ENCODE measurements at regions not wholly inside any gene's neighbourhood (a gene's known extent, or its start where the extent isn't known, plus 50 kb on each side); places are given as distances from the start of the nearest gene placed in this dataset.

DNA sequence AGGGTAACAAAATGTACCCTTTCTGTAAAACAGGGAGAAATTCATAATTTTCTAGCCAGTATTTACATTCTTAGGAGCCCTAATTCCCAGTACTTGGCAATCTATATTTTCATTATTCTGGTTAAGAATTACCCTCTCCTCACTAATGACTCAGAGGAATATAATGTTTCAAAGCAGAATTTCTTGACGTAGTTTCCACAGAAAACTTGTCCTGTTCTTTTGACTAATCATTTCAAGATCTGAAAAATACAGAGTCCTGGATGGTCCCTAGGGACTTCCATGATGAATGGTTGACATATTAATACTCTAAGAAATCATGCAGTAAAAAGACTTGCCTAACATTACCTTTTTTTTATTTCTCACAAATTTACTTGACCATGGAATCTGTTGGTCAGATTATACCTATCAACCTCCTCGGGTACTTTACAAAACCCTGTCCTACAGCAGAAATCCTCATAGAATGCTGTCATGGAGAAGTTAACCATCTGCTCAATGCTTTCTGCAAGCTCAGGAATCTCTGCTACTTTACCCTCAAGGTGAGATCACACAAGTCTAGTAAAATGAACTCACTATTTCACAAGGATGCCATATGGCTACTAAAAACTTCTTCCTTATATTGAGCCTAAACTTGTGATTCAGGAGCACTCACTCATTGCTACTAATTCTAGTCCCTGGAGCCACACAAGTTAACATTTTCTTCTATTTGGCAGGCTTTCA is 202.1 kb upstream of the CNR1 start:
- TF ChIP-seq, protein P1, sequence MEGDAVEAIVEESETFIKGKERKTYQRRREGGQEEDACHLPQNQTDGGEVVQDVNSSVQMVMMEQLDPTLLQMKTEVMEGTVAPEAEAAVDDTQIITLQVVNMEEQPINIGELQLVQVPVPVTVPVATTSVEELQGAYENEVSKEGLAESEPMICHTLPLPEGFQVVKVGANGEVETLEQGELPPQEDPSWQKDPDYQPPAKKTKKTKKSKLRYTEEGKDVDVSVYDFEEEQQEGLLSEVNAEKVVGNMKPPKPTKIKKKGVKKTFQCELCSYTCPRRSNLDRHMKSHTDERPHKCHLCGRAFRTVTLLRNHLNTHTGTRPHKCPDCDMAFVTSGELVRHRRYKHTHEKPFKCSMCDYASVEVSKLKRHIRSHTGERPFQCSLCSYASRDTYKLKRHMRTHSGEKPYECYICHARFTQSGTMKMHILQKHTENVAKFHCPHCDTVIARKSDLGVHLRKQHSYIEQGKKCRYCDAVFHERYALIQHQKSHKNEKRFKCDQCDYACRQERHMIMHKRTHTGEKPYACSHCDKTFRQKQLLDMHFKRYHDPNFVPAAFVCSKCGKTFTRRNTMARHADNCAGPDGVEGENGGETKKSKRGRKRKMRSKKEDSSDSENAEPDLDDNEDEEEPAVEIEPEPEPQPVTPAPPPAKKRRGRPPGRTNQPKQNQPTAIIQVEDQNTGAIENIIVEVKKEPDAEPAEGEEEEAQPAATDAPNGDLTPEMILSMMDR (IDR thresholded peaks at IDR 0.05): no peak
- no peak for TF ChIP-seq EZH2 (IDR thresholded peaks at IDR 0.05; ENCODE audit: borderline replicate concordance, insufficient read depth, low read depth, low read length, poor library complexity, severe bottlenecking)

Measured in B cell (primary cell).